ENCODE measurements at regions not wholly inside any gene's neighbourhood (a gene's known extent, or its start where the extent isn't known, plus 50 kb on each side); places are given as distances from the start of the nearest gene placed in this dataset.

DNA sequence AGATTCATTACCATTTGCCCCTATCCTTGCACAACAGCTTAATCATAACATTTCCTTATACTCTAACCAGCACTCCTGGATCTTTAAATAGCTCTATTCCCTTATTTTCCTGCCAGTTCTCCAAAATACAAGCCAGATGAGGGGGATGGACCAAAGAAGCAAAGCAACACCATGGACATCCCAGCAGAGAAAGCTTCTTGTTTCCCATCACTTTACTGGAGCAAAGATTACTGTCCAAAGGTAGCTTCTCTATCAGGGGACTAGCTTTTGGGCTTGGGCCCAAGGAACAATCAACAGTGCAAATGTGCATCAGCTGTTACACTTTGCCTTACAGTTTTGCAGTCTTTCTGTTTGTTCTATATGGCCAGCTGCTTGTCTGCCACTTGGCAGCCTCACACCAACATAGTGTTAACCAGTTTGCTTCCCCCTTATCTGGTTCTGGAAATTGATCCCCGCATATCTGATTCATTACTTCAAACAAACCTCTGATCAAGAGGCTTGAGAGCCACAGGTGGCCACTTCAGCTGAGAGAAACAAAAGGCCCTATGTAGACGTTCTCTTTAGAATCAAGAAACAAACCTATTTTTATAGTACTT, 814.3 kb downstream of the METTL15 start:
- TF ChIP-seq, protein P1, sequence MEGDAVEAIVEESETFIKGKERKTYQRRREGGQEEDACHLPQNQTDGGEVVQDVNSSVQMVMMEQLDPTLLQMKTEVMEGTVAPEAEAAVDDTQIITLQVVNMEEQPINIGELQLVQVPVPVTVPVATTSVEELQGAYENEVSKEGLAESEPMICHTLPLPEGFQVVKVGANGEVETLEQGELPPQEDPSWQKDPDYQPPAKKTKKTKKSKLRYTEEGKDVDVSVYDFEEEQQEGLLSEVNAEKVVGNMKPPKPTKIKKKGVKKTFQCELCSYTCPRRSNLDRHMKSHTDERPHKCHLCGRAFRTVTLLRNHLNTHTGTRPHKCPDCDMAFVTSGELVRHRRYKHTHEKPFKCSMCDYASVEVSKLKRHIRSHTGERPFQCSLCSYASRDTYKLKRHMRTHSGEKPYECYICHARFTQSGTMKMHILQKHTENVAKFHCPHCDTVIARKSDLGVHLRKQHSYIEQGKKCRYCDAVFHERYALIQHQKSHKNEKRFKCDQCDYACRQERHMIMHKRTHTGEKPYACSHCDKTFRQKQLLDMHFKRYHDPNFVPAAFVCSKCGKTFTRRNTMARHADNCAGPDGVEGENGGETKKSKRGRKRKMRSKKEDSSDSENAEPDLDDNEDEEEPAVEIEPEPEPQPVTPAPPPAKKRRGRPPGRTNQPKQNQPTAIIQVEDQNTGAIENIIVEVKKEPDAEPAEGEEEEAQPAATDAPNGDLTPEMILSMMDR (IDR thresholded peaks at IDR 0.05), result no peak
- no peak for TF ChIP-seq EP300 (IDR thresholded peaks at IDR 0.05; ENCODE audit: borderline replicate concordance in 1 of 2, low read depth in 1 of 2, low read length in 1 of 2)
- TF ChIP-seq, protein P2, sequence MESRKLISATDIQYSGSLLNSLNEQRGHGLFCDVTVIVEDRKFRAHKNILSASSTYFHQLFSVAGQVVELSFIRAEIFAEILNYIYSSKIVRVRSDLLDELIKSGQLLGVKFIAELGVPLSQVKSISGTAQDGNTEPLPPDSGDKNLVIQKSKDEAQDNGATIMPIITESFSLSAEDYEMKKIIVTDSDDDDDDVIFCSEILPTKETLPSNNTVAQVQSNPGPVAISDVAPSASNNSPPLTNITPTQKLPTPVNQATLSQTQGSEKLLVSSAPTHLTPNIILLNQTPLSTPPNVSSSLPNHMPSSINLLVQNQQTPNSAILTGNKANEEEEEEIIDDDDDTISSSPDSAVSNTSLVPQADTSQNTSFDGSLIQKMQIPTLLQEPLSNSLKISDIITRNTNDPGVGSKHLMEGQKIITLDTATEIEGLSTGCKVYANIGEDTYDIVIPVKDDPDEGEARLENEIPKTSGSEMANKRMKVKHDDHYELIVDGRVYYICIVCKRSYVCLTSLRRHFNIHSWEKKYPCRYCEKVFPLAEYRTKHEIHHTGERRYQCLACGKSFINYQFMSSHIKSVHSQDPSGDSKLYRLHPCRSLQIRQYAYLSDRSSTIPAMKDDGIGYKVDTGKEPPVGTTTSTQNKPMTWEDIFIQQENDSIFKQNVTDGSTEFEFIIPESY (IDR thresholded peaks at IDR 0.05; ENCODE audit: borderline replicate concordance, low read depth), result no peak
- TF ChIP-seq, protein P3, sequence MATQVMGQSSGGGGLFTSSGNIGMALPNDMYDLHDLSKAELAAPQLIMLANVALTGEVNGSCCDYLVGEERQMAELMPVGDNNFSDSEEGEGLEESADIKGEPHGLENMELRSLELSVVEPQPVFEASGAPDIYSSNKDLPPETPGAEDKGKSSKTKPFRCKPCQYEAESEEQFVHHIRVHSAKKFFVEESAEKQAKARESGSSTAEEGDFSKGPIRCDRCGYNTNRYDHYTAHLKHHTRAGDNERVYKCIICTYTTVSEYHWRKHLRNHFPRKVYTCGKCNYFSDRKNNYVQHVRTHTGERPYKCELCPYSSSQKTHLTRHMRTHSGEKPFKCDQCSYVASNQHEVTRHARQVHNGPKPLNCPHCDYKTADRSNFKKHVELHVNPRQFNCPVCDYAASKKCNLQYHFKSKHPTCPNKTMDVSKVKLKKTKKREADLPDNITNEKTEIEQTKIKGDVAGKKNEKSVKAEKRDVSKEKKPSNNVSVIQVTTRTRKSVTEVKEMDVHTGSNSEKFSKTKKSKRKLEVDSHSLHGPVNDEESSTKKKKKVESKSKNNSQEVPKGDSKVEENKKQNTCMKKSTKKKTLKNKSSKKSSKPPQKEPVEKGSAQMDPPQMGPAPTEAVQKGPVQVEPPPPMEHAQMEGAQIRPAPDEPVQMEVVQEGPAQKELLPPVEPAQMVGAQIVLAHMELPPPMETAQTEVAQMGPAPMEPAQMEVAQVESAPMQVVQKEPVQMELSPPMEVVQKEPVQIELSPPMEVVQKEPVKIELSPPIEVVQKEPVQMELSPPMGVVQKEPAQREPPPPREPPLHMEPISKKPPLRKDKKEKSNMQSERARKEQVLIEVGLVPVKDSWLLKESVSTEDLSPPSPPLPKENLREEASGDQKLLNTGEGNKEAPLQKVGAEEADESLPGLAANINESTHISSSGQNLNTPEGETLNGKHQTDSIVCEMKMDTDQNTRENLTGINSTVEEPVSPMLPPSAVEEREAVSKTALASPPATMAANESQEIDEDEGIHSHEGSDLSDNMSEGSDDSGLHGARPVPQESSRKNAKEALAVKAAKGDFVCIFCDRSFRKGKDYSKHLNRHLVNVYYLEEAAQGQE (IDR thresholded peaks at IDR 0.05; ENCODE audit: low read depth, low read length), result no peak
- no peak for TF ChIP-seq POLR2AphosphoS5 (IDR thresholded peaks at IDR 0.05; ENCODE audit: low read depth, low read length)
- no peak for TF ChIP-seq JUND (IDR thresholded peaks at IDR 0.05)
- TF ChIP-seq, protein P4, sequence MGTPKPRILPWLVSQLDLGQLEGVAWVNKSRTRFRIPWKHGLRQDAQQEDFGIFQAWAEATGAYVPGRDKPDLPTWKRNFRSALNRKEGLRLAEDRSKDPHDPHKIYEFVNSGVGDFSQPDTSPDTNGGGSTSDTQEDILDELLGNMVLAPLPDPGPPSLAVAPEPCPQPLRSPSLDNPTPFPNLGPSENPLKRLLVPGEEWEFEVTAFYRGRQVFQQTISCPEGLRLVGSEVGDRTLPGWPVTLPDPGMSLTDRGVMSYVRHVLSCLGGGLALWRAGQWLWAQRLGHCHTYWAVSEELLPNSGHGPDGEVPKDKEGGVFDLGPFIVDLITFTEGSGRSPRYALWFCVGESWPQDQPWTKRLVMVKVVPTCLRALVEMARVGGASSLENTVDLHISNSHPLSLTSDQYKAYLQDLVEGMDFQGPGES (IDR thresholded peaks at IDR 0.05; ENCODE audit: low read depth, low read length), result no peak
- TF ChIP-seq SIN3A (IDR thresholded peaks at IDR 0.05; ENCODE audit: borderline replicate concordance, low read depth, low read length), result no peak
- no peak for TF ChIP-seq GABPA (IDR thresholded peaks at IDR 0.05; ENCODE audit: low read depth)
